Psoas muscle (tissue), 7 donors: ENCODE measurements at regions not wholly inside any gene's neighbourhood (a gene's known extent, or its start where the extent isn't known, plus 50 kb on each side); places are given as distances from the start of the nearest gene placed in this dataset.

ENCODE experiments used
- ATAC-seq, 4 donors: fragments of 200-7000 bp; cut with Tn5 transposase; one replicate each; pipeline ENCODE4 v1.9.1; 2020; ENCODE audit warnings: moderate library complexity in 3 of 4, mild to moderate bottlenecking in 2 of 4
- DNase-seq, 2 donors: peaks; one replicate each; pipeline ENCODE4 v3.0.0-alpha.2; 2020
- H3K27ac ChIP-seq: fragments of 200-600 bp; one replicate; pipeline ENCODE4 v1.8.0; 2022
- H3K27me3 ChIP-seq, 3 donors: fragments of 200-600 bp in 1 of 3; one replicate each; pipeline versions ENCODE4 v1.6.1 to v1.8.0; 2013 to 2022; ENCODE audit warnings: low read length in 2 of 3, mild to moderate bottlenecking in 2 of 3, moderate library complexity in 1 of 3; ENCODE audit not compliant: insufficient read depth in 3 of 3
- H3K36me3 ChIP-seq, 2 donors: fragments of 200-600 bp in 1 of 2; one replicate each; pipeline versions ENCODE4 v1.6.1 to v1.8.0; 2013 to 2022; ENCODE audit warnings: low read depth in 1 of 2, mild to moderate bottlenecking in 1 of 2, moderate library complexity in 1 of 2; ENCODE audit not compliant: insufficient read depth in 1 of 2
- H3K4me1 ChIP-seq: fragments of 200-600 bp; one replicate; pipeline ENCODE4 v1.8.0; 2022
- H3K4me3 ChIP-seq: fragments of 200-600 bp; one replicate; pipeline ENCODE4 v1.8.0; 2022; ENCODE audit warnings: mild to moderate bottlenecking
- H3K9me3 ChIP-seq: fragments of 200-600 bp; one replicate; pipeline ENCODE4 v1.8.0; 2022
- CTCF ChIP-seq: fragments of 200-600 bp; IDR thresholded peaks from one replicate; pipeline ENCODE4 v1.8.0; 2022; ENCODE audit warnings: antibody characterized with exemption
- WGBS, 3 donors: extraction: QIAGEN DNeasy Blood & Tissue Kit; methylation state at CpG; one replicate each; pipeline versions ENCODE4 v1.1.6 to v1.1.7; 2013; 5-methylcytosine and 5-hydroxymethylcytosine counted together
- intact Hi-C, 2 donors: fragments of 100-400 bp; cut with DNase I; formaldehyde crosslinking; loops; one replicate each; pipeline versions ENCODE4 v1.11.0 to v1.14.2; 2022
- donor health status: healthy with polysubstance abuse.
- donor health status: DM: no; HTN: no; CAD: no; lungs with moderate emphysema.
- donor health status: Bipolar disorder and iron deficiency.
- donor health status: healthy.
- donor health status: DM: yes; HTN: yes; CAD: no.
- donor health status: DM: no; HTN: no; CAD: no.
- donor health status: DM: yes; HTN: yes; CAD: no.

DNA sequence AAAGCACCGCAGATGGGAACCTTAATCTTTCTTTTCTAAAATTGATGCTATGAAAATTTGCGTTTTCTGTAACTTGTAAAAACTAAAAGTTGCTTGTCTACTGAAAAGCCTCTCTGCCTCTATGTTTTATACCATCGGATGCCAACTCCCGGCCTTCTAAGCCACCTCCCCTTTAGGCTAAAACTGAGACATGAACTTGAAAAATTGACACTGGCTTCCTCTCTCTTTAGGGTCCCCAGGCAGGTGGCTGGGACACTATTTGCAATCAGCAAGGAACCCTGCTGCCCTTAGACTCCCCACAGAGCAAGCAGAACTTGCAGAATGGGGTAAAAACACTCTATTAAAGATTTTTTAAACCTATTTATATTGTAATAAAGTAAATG, 151.1 kb upstream of the CAMK1G start:
- Histone ChIP-seq H3K4me1 (no peaks in the 10 kb centered on the region), H3K27me3 (peaks cover 0 to 2% (median 0%) of the 10 kb centered on the region in 3 donors), H3K9me3 (no peaks in the 10 kb centered on the region), H3K4me3 (no peak overlapping the region), H3K36me3 (no peaks in the 10 kb centered on the region), H3K27ac (no peak overlapping the region)
- intact Hi-C loops, result loop anchor here in 1 of 2 donors (5.0 kb wide), 1 partner anchor 1060 kb away; no protein-coding TSS in a partner anchor
- no peak for TF ChIP-seq CTCF
- DNase-seq, result no peak
- WGBS, 3 donors, result 57 to 68% (median 64%) methylated on average over 4 of the region's 4 CpGs
- ATAC-seq, result no peak

DNA sequence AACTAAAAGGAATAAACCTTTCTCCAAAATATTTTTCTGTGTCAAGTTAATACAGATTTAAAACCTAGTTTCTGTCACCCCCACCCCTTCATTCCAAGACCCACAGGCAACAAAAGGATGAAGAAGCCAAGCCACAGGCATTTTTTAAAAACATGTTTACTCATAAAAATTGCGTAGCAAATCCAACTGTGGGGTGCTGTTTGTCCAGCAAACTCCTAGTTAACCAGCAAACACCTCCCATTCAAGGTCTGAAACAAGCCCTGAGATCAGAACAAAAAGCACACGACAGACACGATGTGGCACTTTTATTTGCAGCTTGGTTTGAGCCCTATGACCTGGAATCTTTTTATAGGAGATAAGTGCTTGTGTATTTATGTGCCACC, 149.9 kb upstream of the CAMK1G start:
- Histone ChIP-seq H3K27me3 (peaks cover 0 to 2% (median 0%) of the 10 kb centered on the region in 3 donors), H3K36me3 (no peaks in the 10 kb centered on the region), H3K9me3 (no peaks in the 10 kb centered on the region), H3K4me3 (no peak overlapping the region), H3K27ac (no peak overlapping the region), H3K4me1 (no peaks in the 10 kb centered on the region)
- WGBS, 3 donors, result 43 to 53% (median 48%) methylated on average over 3 of the region's 3 CpGs
- no peak for DNase-seq
- ATAC-seq, result no peak
- TF ChIP-seq CTCF, result no peak
- intact Hi-C loops, result loop anchor here in 1 of 2 donors (5.0 kb wide), 1 partner anchor 1059 kb away; no protein-coding TSS in a partner anchor

DNA sequence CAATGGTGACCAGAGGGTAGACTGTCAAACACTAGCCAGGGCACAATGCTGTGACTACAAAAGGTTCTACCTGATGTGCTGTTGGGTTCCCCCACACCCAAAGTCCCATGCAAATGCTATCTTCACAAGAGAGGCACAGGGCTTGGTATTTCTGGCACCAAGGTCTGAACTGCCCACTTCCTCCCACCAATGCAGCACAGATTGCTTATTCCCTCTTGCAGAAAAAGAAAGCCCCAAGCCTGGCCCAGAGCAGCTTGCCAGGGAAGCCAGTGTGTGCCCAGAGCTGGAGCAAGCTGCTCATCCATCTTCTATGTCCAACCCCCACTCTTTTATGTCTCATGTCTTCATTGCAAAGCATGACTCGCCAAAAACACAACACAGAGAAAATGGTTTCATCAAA, 149.4 kb upstream of the CAMK1G start:
- H3K4me3 ChIP-seq, result no peak overlapping the region
- H3K36me3 ChIP-seq, result no peaks in the 10 kb centered on the region
- 56 to 77% (median 63%) methylated on average over 1 of the region's 1 CpG for WGBS, 3 donors
- H3K9me3 ChIP-seq, result no peaks in the 10 kb centered on the region
- H3K4me1 ChIP-seq, result no peaks in the 10 kb centered on the region
- intact Hi-C loops, result loop anchor here in 1 of 2 donors (5.0 kb wide), 1 partner anchor 1058 kb away; no protein-coding TSS in a partner anchor
- ATAC-seq, result no peak
- DNase-seq, result no peak
- H3K27ac ChIP-seq, result no peak overlapping the region
- H3K27me3 ChIP-seq, result peaks cover 0 to 2% (median 0%) of the 10 kb centered on the region in 3 donors
- no peak for TF ChIP-seq CTCF

GRCh38 chr1:209434631-209435217, 148.8 kb upstream of the CAMK1G start:
- Histone ChIP-seq H3K4me3 (no peak overlapping the region), H3K36me3 (no peaks in the 10 kb centered on the region), H3K27me3 (peaks cover 0 to 2% (median 0%) of the 10 kb centered on the region in 3 donors), H3K27ac (no peak overlapping the region), H3K4me1 (no peaks in the 10 kb centered on the region), H3K9me3 (no peaks in the 10 kb centered on the region)
- intact Hi-C loops, result loop anchor here in 1 of 2 donors (5.0 kb wide), 1 partner anchor 1058 kb away; no protein-coding TSS in a partner anchor
- WGBS, 3 donors, result 67 to 71% (median 68%) methylated on average over 7 of the region's 7 CpGs
- TF ChIP-seq CTCF, result no peak
- ATAC-seq (no peak), DNase-seq (no peak)
